Neural cell (in vitro differentiated cells): ENCODE measurements at regions not wholly inside any gene's neighbourhood (a gene's known extent, or its start where the extent isn't known, plus 50 kb on each side); places are given as distances from the start of the nearest gene placed in this dataset.

ENCODE experiments used
- EP300 ChIP-seq: fragments of 450-650 bp; conservative IDR thresholded peaks from 2 replicates; pipeline ENCODE4 v1.6.1; 2014; ENCODE audit warnings: antibody characterized with exemption, mild to moderate bottlenecking, moderate library complexity; ENCODE audit not compliant: poor library complexity, severe bottlenecking
- MXI1 ChIP-seq: fragments of 450-650 bp; conservative IDR thresholded peaks from 2 replicates; pipeline ENCODE4 v1.6.1; 2014; ENCODE audit warnings: antibody characterized with exemption, mild to moderate bottlenecking; ENCODE audit not compliant: poor library complexity, severe bottlenecking
- POLR2AphosphoS5 ChIP-seq: IDR thresholded peaks from 2 replicates; pipeline ENCODE4 v1.6.1; 2012
- TF ChIP-seq, protein P1 (sequence below): fragments of 450-650 bp; IDR thresholded peaks from 2 replicates; pipeline ENCODE4 v1.5.1; 2014; ENCODE audit warnings: antibody characterized with exemption, mild to moderate bottlenecking, moderate library complexity; ENCODE audit not compliant: poor library complexity, severe bottlenecking

DNA sequence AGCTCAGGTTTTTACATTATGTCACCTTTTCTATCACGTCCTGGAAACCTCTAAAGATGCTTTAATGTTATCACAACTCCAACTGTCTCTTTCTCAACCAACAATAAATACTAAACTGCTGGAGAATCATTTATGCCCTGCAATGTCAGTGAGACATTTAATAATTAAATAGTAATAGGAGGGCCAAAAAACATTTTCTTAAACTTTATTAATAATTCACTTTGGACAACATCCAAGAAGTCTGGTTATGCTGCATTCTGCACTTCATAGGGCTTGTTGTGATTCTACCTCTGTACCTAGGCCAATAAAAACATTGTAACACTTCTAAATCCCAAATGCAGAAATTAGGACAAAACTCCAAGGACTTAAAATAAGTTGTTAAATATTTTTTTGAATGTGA lies 420.4 kb upstream of the LRRTM1 start:
- TF ChIP-seq, protein P1, sequence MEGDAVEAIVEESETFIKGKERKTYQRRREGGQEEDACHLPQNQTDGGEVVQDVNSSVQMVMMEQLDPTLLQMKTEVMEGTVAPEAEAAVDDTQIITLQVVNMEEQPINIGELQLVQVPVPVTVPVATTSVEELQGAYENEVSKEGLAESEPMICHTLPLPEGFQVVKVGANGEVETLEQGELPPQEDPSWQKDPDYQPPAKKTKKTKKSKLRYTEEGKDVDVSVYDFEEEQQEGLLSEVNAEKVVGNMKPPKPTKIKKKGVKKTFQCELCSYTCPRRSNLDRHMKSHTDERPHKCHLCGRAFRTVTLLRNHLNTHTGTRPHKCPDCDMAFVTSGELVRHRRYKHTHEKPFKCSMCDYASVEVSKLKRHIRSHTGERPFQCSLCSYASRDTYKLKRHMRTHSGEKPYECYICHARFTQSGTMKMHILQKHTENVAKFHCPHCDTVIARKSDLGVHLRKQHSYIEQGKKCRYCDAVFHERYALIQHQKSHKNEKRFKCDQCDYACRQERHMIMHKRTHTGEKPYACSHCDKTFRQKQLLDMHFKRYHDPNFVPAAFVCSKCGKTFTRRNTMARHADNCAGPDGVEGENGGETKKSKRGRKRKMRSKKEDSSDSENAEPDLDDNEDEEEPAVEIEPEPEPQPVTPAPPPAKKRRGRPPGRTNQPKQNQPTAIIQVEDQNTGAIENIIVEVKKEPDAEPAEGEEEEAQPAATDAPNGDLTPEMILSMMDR = no peak
- no peak for TF ChIP-seq MXI1
- no peak for TF ChIP-seq EP300
- no peak for TF ChIP-seq POLR2AphosphoS5
